Occipital lobe (tissue), 2 donors: ENCODE measurements at regions not wholly inside any gene's neighbourhood (a gene's known extent, or its start where the extent isn't known, plus 50 kb on each side); places are given as distances from the start of the nearest gene placed in this dataset. TPM values are rescaled to one million over a fixed set of nuclear protein-coding genes. Genes with fewer than 3 reads are reported as not detected.

Experiments
- DNase-seq: peaks from one replicate; lab custom pipeline; 2025; lab: John Stamatoyannopoulos, UW
- small RNA-seq: library from RNA; depleted of rRNA; stranded (forward); fragments of <200 nt; gene quantifications from one replicate; pipeline ENCODE3, GENCODE V24; 2014

DNA sequence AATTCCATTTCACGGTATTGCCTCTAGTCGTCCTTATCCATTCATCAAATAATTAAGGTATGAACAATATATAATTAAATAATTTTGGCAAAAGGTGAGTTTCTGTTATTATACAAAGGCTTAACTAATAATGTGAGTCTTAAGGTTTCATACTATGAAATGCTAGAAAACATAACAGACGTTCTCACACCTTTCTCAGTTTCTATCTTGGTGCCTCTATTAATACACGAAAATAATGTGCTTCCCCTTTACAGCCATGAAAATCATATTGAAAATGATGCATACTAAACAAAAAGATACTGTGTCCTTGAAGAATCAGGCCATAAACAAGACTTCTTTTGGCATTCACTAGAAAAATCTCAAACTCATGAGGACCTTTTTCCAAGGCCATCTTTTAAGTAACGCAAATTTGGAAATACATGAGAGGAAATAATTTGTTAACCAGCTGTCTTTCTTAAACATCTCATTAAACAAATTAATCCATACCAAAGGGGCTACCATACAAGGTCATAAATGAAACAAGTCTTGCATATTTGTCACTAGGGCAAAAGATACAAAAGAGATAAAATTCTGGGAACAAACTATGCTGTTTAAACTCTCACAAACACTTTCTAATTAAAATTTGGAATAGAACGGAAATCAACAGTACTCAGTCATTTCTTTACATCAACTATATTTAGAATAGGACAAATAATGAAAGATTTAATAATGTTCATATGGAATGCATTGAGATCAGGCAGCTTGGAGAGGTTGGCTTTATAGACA, 53.9 kb upstream of the CAV2 start:
- DNase-seq: no peak

DNA sequence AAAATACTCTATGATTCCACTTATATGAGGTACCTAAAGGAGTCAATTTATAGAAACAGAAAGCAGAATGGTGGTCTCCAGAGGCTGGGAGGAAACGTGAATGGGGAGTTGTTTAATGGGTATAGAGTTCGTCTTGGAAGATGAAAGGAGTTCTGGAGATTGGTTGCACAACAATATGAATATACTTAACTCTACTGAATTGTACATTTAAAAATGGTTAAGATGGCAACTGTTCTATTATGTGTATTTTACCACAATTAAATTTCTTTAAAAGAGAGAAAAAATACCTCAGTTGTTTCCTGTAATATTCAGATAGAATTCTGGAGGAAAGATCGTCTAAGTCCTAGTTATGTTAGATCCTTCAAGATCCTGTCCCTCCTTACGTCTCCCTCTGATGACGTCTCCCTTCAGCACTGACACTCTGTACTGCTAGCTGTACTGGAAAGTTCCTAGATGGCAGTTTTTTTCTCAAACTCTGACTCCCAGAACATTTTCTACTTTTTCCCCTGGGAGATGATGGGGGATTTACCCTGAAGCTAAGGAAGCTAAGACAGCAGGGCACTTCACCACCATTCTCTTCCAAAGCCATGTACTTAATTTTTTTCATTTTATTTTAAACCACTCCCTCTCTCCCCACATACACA, 53.2 kb upstream of the CAV2 start:
- no peak for DNase-seq

- no peak for DNase-seq
Observed at GRCh38 chr7:116447436-116447835, 52.1 kb upstream of the CAV2 start.

DNA sequence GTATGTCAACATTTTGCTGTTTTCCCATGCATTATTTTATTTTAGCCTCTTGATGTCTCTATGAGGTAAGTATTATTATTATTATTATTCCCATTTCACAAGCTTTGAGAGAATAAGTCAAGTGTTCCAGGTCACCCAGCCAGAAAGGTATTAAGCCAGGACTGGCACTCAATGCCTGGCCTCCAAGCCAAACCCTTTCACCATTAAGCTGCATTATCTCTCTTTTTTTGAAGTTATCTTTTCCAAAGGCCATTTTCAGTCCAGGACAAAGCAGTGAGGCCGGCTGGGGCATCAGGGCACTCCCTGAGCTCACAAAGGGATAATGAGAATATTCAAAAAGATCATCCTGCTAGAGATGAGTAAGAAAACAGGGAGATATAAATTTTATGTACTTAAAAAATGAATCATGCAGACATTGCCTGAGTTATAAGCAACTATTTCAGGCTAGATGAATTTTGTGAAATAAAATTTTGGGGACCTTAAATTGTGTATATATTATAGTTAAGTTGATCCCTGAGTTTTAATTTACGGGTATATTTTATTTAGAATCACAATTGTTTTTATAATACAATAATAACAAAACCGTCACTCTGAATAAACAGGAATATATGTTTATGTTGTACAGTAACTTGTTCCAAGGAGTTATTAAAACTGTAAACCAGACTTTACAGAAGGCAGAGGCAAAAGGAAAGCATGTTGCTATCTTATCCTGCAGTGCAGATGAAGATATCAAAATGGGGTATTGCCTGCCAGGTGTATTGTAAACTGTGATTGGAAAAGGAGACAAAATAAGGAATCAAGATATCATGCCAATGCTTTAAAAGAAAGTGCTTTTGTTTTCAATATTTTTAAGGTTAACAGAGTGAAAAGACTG, 51.3 kb upstream of the CAV2 start:
- no peak for DNase-seq

- DNase-seq: no peak
Observed at GRCh38 chr7:116449441-116449840, 50.1 kb upstream of the CAV2 start.

Small RNA genes lying in the stretch of these regions (small RNA-seq; reads per million reads assigned to genes)
- not detected for gene RF00017
